OCI-LY1 (cell line): ENCODE measurements at regions not wholly inside any gene's neighbourhood (a gene's known extent, or its start where the extent isn't known, plus 50 kb on each side); places are given as distances from the start of the nearest gene placed in this dataset.

Source experiments
- H2AFZ ChIP-seq: fragments of 200-600 bp; sonication (generic), shearing (Covaris generic); 2 replicates; pipeline ENCODE4 v1.6.0; 2014; ENCODE audit warnings: antibody characterized with exemption, mild to moderate bottlenecking, low read length
- H3F3A ChIP-seq: fragments of 200-600 bp; sonication (generic), shearing (Covaris generic); 2 replicates; pipeline ENCODE4 v1.6.0; 2014; ENCODE audit warnings: mild to moderate bottlenecking, antibody characterized with exemption, low read length, moderate library complexity; ENCODE audit not compliant: insufficient read depth
- H3K27ac ChIP-seq: fragments of 200-600 bp; sonication (generic); 2 replicates; pipeline ENCODE4 v1.5.1; 2014; ENCODE audit warnings: low read length, mixed run types, mild to moderate bottlenecking, low read depth; ENCODE audit not compliant: poor library complexity, severe bottlenecking
- H3K27me3 ChIP-seq: fragments of 200-600 bp; sonication (generic); 2 replicates; pipeline ENCODE4 v1.6.0; 2014; ENCODE audit warnings: antibody characterized with exemption, mild to moderate bottlenecking, low read length, moderate library complexity; ENCODE audit not compliant: insufficient read depth
- H3K36me3 ChIP-seq: fragments of 200-600 bp; sonication (generic); 2 replicates; pipeline ENCODE4 v1.6.1; 2014; ENCODE audit warnings: mild to moderate bottlenecking, antibody characterized with exemption, low read length, moderate library complexity, mixed read lengths; ENCODE audit not compliant: insufficient read depth
- H3K4me1 ChIP-seq: fragments of 200-600 bp; sonication (generic); 2 replicates; pipeline ENCODE4 v1.5.1; 2014; ENCODE audit warnings: mild to moderate bottlenecking, low read length, moderate library complexity; ENCODE audit not compliant: insufficient read depth, severe bottlenecking
- H3K4me2 ChIP-seq: fragments of 200-600 bp; sonication (generic), shearing (Covaris generic); 2 replicates; pipeline ENCODE4 v1.6.1; 2014; ENCODE audit warnings: low read length
- H3K4me3 ChIP-seq: fragments of 200-600 bp; sonication (generic); 2 replicates; pipeline ENCODE4 v1.5.1; 2014; ENCODE audit warnings: low read length, low read depth, mild to moderate bottlenecking, mixed read lengths; ENCODE audit not compliant: poor library complexity, severe bottlenecking
- H3K79me2 ChIP-seq: fragments of 200-600 bp; shearing (Covaris generic); 2 replicates; pipeline ENCODE4 v1.6.1; 2016; ENCODE audit warnings: mixed run types, low read length, mixed read lengths; ENCODE audit not compliant: insufficient read depth
- H3K9ac ChIP-seq: fragments of 200-600 bp; sonication (generic), shearing (Covaris generic); 2 replicates; pipeline ENCODE4 v1.6.1; 2014; ENCODE audit warnings: mild to moderate bottlenecking, low read length, mixed read lengths
- H3K9me2 ChIP-seq: fragments of 200-600 bp; sonication (generic), shearing (Covaris generic); 2 replicates; pipeline ENCODE4 v1.6.1; 2014; ENCODE audit warnings: low read depth, mild to moderate bottlenecking, low read length, mixed read lengths
- H3K9me3 ChIP-seq: fragments of 200-600 bp; shearing (Covaris generic); 2 replicates; pipeline ENCODE4 v1.6.1; 2014; ENCODE audit warnings: low read length, mixed read lengths
- H4K20me1 ChIP-seq: fragments of 200-600 bp; sonication (generic), shearing (Covaris generic); 2 replicates; pipeline ENCODE4 v1.6.0; 2016; ENCODE audit warnings: mild to moderate bottlenecking, low read length; ENCODE audit not compliant: insufficient read depth
- EZH2 ChIP-seq: fragments of 200-600 bp; sonication (generic), shearing (Covaris generic); IDR thresholded peaks from 2 replicates; pipeline ENCODE4 v1.8.0; 2017; ENCODE audit warnings: borderline replicate concordance, mixed run types, mild to moderate bottlenecking, antibody characterized with exemption, low read length, moderate library complexity, mixed read lengths
- TF ChIP-seq, protein P1 (sequence below): fragments of 200-600 bp; sonication (generic), shearing (Covaris generic); IDR thresholded peaks from 2 replicates; pipeline ENCODE4 v1.5.1; 2017; ENCODE audit warnings: mild to moderate bottlenecking, antibody characterized with exemption, low read length, moderate library complexity, mixed read lengths

- H3K9me2 ChIP-seq, result no peaks in the 10 kb centered on the region
Measured at GRCh38 chr11:104322696-104323095, 158.7 kb upstream of the PDGFD start.

DNA sequence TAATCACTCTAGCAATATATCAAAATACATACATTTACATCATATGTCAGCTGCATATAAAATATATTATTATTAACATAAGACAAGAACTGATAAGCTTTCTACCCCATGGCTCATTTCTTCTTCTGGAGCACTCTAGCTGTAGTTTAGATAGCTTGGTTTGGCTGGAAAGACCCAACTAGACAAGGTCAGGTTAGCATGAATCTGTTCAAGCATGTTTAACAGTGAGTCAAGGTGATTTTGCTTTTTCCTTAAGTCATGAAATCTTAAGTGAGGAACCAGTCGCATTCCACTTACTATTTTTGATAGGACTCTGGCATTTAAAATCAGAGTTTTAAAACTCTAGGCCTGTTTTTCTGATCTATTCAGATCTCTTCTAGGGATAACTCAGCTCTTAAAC lies 157.0 kb upstream of the PDGFD start:
- no peak overlapping the region for H3K27ac ChIP-seq
- no peaks in the 10 kb centered on the region for H4K20me1 ChIP-seq
- H3K4me1 ChIP-seq, result no peaks in the 10 kb centered on the region
- no peaks in the 10 kb centered on the region for H3K9me2 ChIP-seq
- H3K4me3 ChIP-seq, result no peak overlapping the region
- TF ChIP-seq EZH2, result no peak
- TF ChIP-seq, protein P1, sequence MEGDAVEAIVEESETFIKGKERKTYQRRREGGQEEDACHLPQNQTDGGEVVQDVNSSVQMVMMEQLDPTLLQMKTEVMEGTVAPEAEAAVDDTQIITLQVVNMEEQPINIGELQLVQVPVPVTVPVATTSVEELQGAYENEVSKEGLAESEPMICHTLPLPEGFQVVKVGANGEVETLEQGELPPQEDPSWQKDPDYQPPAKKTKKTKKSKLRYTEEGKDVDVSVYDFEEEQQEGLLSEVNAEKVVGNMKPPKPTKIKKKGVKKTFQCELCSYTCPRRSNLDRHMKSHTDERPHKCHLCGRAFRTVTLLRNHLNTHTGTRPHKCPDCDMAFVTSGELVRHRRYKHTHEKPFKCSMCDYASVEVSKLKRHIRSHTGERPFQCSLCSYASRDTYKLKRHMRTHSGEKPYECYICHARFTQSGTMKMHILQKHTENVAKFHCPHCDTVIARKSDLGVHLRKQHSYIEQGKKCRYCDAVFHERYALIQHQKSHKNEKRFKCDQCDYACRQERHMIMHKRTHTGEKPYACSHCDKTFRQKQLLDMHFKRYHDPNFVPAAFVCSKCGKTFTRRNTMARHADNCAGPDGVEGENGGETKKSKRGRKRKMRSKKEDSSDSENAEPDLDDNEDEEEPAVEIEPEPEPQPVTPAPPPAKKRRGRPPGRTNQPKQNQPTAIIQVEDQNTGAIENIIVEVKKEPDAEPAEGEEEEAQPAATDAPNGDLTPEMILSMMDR, result no peak
- no peak overlapping the region for H2AFZ ChIP-seq
- no peaks in the 10 kb centered on the region for H3K79me2 ChIP-seq
- no peaks in the 10 kb centered on the region for H3K9me3 ChIP-seq
- H3K4me2 ChIP-seq, result no peak overlapping the region
- no peaks in the 10 kb centered on the region for H3K36me3 ChIP-seq
- H3K27me3 ChIP-seq, result no peaks in the 10 kb centered on the region
- no peak overlapping the region for H3K9ac ChIP-seq
- no peaks in the 10 kb centered on the region for H3F3A ChIP-seq

More at GRCh38 chr11:104322696-104323095, 158.7 kb upstream of the PDGFD start:
- Histone ChIP-seq H3K9me3 (no peaks in the 10 kb centered on the region), H3F3A (no peaks in the 10 kb centered on the region), H3K4me1 (no peaks in the 10 kb centered on the region), H4K20me1 (no peaks in the 10 kb centered on the region), H3K27me3 (no peaks in the 10 kb centered on the region), H3K27ac (no peak overlapping the region), H3K4me3 (no peak overlapping the region), H3K79me2 (no peaks in the 10 kb centered on the region), H3K36me3 (no peaks in the 10 kb centered on the region), H3K4me2 (no peak overlapping the region), H2AFZ (no peak overlapping the region), H3K9ac (no peak overlapping the region)
- no peak for TF ChIP-seq EZH2
- TF ChIP-seq, protein P1, result no peak

GRCh38 chr11:104320097-104320496 lies 156.2 kb upstream of the PDGFD start:
- Histone ChIP-seq H3K4me3 (no peak overlapping the region), H3F3A (no peaks in the 10 kb centered on the region), H2AFZ (no peak overlapping the region), H3K9me2 (no peaks in the 10 kb centered on the region), H3K4me2 (no peak overlapping the region), H3K9ac (no peak overlapping the region), H3K27me3 (no peaks in the 10 kb centered on the region), H3K9me3 (no peaks in the 10 kb centered on the region), H3K4me1 (no peaks in the 10 kb centered on the region), H3K79me2 (no peaks in the 10 kb centered on the region), H4K20me1 (no peaks in the 10 kb centered on the region), H3K36me3 (no peaks in the 10 kb centered on the region), H3K27ac (no peak overlapping the region)
- TF ChIP-seq, protein P1, result no peak
- no peak for TF ChIP-seq EZH2
